Peyer's patch (tissue), 4 donors: ENCODE measurements at regions not wholly inside any gene's neighbourhood (a gene's known extent, or its start where the extent isn't known, plus 50 kb on each side); places are given as distances from the start of the nearest gene placed in this dataset.

Experiments
- DNase-seq, 3 donors: peaks; one replicate each; pipeline ENCODE4 v3.0.0-alpha.2; 2017 to 2019
- H3K27ac ChIP-seq, 4 donors: fragments of 200-600 bp; sonication (generic); one replicate each; pipeline ENCODE4 v1.5.1; 2016 to 2019
- H3K27me3 ChIP-seq, 2 donors: fragments of 200-600 bp; sonication (generic); one replicate each; pipeline ENCODE4 v1.5.1; 2019
- H3K36me3 ChIP-seq, 3 donors: fragments of 200-600 bp; sonication (generic); one replicate each; pipeline ENCODE4 v1.5.1; 2016 to 2019
- H3K4me1 ChIP-seq, 4 donors: fragments of 200-600 bp; sonication (generic); one replicate each; pipeline ENCODE4 v1.5.1; 2016 to 2019
- H3K4me3 ChIP-seq, 4 donors: fragments of 200-600 bp; sonication (generic); 1 replicate in 3 of 4; 2 replicates in 1 of 4; pipeline ENCODE4 v1.5.1; 2016 to 2019; ENCODE audit warnings: mild to moderate bottlenecking in 1 of 4
- H3K9me3 ChIP-seq, 4 donors: fragments of 200-600 bp; sonication (generic); one replicate each; pipeline ENCODE4 v1.5.1; 2016 to 2019; ENCODE audit warnings: mild to moderate bottlenecking in 1 of 4
- POLR2A ChIP-seq, 2 donors: fragments of 450-650 bp; IDR thresholded peaks; one replicate each; pipeline ENCODE4 v1.5.1; 2017; ENCODE audit warnings: antibody characterized with exemption in 2 of 2, mild to moderate bottlenecking in 2 of 2, moderate library complexity in 2 of 2
- TF ChIP-seq, protein P1 (sequence below), 6 experiments: fragments of 450-650 bp in 4 of 6; fragments of 200-600 bp in 2 of 6; sonication (generic) in 1 of 6; IDR thresholded peaks; one replicate each; pipeline ENCODE4 v1.5.1; 2017 to 2019; ENCODE audit warnings: antibody characterized with exemption in 6 of 6, mild to moderate bottlenecking in 3 of 6, moderate library complexity in 1 of 6

DNA sequence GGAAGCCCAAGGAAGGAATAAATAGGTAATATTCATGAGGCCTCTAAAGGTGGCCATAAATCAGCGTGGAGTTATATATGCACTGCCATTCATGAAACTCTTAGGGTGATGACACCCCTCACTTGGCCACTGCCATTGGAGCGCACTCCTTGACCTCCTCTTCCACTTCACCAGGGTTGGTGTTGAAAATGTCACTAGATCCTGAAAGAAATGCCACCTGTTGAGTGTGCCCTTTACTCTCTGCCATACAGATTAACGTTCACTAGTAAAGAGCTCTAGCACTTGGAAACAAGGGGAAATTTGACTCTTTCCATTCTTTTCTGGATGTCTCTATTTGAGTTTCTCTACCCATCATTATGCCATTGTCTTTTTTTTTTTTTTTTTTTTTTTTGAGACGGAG, 83.5 kb upstream of the GREM2 start:
- DNase-seq: no peak
- no peaks in the 10 kb centered on the region for H3K4me1 ChIP-seq
- H3K27me3 ChIP-seq: no peaks in the 10 kb centered on the region
- no peaks in the 10 kb centered on the region for H3K9me3 ChIP-seq
- H3K27ac ChIP-seq: no peak overlapping the region
- H3K36me3 ChIP-seq: no peaks in the 10 kb centered on the region
- no peak for TF ChIP-seq POLR2A (IDR thresholded peaks at IDR 0.05)
- TF ChIP-seq, protein P1, sequence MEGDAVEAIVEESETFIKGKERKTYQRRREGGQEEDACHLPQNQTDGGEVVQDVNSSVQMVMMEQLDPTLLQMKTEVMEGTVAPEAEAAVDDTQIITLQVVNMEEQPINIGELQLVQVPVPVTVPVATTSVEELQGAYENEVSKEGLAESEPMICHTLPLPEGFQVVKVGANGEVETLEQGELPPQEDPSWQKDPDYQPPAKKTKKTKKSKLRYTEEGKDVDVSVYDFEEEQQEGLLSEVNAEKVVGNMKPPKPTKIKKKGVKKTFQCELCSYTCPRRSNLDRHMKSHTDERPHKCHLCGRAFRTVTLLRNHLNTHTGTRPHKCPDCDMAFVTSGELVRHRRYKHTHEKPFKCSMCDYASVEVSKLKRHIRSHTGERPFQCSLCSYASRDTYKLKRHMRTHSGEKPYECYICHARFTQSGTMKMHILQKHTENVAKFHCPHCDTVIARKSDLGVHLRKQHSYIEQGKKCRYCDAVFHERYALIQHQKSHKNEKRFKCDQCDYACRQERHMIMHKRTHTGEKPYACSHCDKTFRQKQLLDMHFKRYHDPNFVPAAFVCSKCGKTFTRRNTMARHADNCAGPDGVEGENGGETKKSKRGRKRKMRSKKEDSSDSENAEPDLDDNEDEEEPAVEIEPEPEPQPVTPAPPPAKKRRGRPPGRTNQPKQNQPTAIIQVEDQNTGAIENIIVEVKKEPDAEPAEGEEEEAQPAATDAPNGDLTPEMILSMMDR (IDR thresholded peaks at IDR 0.05): no peak
- H3K4me3 ChIP-seq: no peak overlapping the region

DNA sequence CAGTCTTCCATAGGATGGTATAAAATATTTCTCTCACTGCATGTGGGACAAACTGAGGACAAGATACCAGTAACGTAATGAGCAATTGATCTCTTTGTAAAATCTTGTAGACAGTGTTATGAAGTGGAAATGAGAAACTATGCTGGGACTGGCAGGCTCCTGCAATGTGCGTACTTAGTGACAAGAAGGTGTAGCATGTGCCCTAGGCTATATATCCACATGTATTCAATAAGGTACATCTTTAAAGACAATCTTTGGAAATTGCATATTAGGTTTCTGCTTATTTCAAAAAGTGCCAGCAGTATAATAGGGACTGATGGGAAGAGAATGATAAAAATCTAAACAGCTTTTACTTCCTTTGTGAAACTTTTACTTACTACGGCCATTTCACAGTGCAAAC, 81.9 kb upstream of the GREM2 start:
- no peak for DNase-seq
- no peak overlapping the region for H3K4me3 ChIP-seq
- H3K27me3 ChIP-seq: no peaks in the 10 kb centered on the region
- no peak overlapping the region for H3K27ac ChIP-seq
- TF ChIP-seq POLR2A (IDR thresholded peaks at IDR 0.05): no peak
- TF ChIP-seq, protein P1 (IDR thresholded peaks at IDR 0.05): no peak
- H3K9me3 ChIP-seq: no peaks in the 10 kb centered on the region
- H3K36me3 ChIP-seq: no peaks in the 10 kb centered on the region
- H3K4me1 ChIP-seq: no peaks in the 10 kb centered on the region

DNA sequence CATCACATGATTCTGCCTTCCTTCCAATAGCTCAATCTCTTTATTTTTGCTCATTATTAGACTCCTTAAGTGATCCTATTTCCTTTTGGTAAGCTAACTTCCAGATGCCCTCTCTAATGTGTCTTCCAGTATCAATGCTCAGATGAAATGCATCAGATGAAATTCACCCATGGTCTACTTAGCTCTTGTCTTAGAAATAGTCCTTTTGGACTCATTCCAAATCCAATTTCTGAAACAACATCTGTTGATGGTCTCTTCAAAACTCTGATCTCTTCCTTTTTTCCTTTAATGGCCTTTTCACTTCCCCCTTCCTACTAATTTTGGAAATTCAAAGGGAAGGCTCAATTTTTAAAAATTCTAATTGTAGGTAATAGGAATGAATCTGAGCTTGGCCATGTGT, 81.1 kb upstream of the GREM2 start:
- Histone ChIP-seq H3K27ac (no peak overlapping the region), H3K4me3 (no peak overlapping the region), H3K9me3 (no peaks in the 10 kb centered on the region), H3K36me3 (no peaks in the 10 kb centered on the region), H3K4me1 (no peaks in the 10 kb centered on the region), H3K27me3 (no peaks in the 10 kb centered on the region)
- no peak for DNase-seq
- TF ChIP-seq, protein P1 (IDR thresholded peaks at IDR 0.05): no peak
- no peak for TF ChIP-seq POLR2A (IDR thresholded peaks at IDR 0.05)

DNA sequence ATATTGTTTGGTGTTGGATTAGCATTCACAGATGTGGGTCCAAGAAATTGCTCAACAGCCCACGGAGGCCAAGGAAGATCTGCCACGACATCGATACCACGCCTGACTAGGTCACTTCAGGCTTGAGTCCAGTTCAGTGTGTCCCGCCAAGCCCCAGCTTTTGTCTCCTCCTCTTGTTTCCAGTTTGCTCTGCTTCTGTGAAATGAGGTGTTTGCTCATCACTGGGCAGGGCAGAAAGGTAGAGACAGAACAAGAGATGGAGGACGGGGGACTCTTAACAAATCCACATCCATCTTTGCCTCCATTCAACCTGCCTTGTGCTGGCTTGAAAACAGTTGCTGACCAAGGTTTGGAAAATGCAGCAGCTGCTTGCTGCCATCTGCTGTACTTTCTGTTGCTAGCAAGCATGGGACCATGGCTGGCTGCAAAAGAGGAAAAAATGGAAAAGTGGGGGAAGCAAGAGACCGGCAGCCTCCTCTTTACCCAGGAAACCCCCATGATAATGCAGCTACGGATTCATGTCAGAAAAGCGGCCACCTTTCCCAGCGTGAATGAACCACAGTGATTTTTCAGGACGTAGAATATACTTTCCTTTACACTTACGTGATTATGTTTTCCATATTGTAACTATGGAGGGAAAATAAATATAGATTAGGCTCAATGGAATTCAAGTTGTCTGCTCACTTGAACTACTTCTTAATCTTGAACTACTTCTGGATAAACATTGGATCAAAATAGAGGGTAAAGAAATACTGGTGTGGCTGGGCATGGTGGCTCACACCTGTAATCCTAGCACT, 80.2 kb upstream of the GREM2 start:
- Histone ChIP-seq H3K4me3 (no peak overlapping the region), H3K36me3 (no peaks in the 10 kb centered on the region), H3K27ac (peak overlapping the region in 1 of 4 donors; percentile 20), H3K4me1 (no peaks in the 10 kb centered on the region), H3K9me3 (no peaks in the 10 kb centered on the region), H3K27me3 (no peaks in the 10 kb centered on the region)
- DNase-seq: no peak
- no peak for TF ChIP-seq POLR2A (IDR thresholded peaks at IDR 0.05)
- TF ChIP-seq, protein P1 (IDR thresholded peaks at IDR 0.05): peak in 3 of 6 experiments; percentile 8 to 31 (median 21)

DNA sequence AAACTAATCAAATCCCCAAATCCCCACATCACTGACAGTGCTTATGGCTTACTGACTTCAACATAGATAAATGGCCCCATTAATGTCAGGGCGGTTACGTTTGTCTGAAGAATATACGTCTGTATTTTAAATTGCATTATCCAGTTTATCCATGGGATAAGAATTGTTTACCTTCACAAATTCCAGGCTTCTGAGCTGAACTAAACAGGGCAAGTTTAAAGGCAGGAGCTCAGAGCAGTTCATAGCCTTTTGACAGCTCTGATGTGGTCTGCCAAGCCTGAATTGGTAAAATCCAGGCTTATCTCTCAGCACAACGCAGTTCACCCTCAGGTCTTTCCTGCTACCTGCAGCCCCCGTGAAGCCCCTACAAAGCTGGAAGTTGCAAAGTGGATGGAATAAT, 79.5 kb upstream of the GREM2 start:
- Histone ChIP-seq H3K9me3 (no peaks in the 10 kb centered on the region), H3K27ac (peak overlapping the region in 1 of 4 donors; percentile 20), H3K36me3 (no peaks in the 10 kb centered on the region), H3K4me3 (no peak overlapping the region), H3K27me3 (no peaks in the 10 kb centered on the region), H3K4me1 (no peaks in the 10 kb centered on the region)
- TF ChIP-seq POLR2A (IDR thresholded peaks at IDR 0.05): no peak
- TF ChIP-seq, protein P1 (IDR thresholded peaks at IDR 0.05): no peak
- DNase-seq: no peak
